ENCODE measurements at regions not wholly inside any gene's neighbourhood (a gene's known extent, or its start where the extent isn't known, plus 50 kb on each side); places are given as distances from the start of the nearest gene placed in this dataset.

DNA sequence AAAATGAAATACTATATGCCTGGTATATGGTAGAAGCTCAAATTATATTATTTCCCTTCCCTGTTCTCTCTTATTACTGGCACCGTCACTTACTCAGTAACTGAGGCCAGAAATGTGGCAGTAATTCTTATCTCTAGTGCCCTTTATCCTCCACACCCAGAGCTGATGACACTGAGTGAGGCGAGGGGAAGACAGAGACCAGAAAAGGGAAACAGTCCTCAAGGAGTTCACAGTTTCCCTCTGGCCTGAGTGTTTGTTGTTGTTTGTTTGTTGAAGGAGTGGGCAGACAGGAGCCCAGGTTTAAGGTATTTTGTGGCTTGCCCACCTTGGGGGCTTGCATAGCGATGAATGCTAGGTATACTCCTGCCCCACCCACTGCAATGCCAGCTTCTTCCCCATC lies 101.5 kb upstream of the FNDC3A start:
- Histone ChIP-seq H3K79me2 (replicated peaks; ENCODE audit: insufficient read depth) (no peaks in the 10 kb centered on the region), H3K9me2 (ENCODE audit: insufficient read depth) (no peaks in the 10 kb centered on the region), H2AFZ (no peak overlapping the region), H4K20me1 (replicated peaks; ENCODE audit: insufficient read depth) (no peaks in the 10 kb centered on the region), H3K4me2 (peak overlapping the region; percentile 72), H3K27ac (ENCODE audit: low read depth) (no peak overlapping the region), H3F3A (replicated peaks; ENCODE audit: low read depth) (peaks cover 6% of the 10 kb centered on the region; the same call in 1 of the 2 replicates), H3K4me1 (ENCODE audit: insufficient read depth) (peaks cover 43% of the 10 kb centered on the region), H3K4me3 (peak overlapping the region; percentile 43; the same call in 1 of the 2 replicates), H3K36me3 (ENCODE audit: insufficient read depth) (no peaks in the 10 kb centered on the region), H3K27me3 (ENCODE audit: insufficient read depth) (peaks cover 37% of the 10 kb centered on the region)
- Mint-ChIP-seq H3K27me3 (ENCODE audit: insufficient read depth, low read depth, poor library complexity) (peaks cover 24% of the 10 kb centered on the region), H3K27ac (no peak overlapping the region), H3K4me3 (no peak overlapping the region), H3K9me3 (no peaks in the 10 kb centered on the region), H3K4me1 (peaks cover 37% of the 10 kb centered on the region), H3K36me3 (ENCODE audit: low read depth) (no peaks in the 10 kb centered on the region)
- DNase-seq (ENCODE audit: low spot score) = no peak
- TF ChIP-seq, protein P1, sequence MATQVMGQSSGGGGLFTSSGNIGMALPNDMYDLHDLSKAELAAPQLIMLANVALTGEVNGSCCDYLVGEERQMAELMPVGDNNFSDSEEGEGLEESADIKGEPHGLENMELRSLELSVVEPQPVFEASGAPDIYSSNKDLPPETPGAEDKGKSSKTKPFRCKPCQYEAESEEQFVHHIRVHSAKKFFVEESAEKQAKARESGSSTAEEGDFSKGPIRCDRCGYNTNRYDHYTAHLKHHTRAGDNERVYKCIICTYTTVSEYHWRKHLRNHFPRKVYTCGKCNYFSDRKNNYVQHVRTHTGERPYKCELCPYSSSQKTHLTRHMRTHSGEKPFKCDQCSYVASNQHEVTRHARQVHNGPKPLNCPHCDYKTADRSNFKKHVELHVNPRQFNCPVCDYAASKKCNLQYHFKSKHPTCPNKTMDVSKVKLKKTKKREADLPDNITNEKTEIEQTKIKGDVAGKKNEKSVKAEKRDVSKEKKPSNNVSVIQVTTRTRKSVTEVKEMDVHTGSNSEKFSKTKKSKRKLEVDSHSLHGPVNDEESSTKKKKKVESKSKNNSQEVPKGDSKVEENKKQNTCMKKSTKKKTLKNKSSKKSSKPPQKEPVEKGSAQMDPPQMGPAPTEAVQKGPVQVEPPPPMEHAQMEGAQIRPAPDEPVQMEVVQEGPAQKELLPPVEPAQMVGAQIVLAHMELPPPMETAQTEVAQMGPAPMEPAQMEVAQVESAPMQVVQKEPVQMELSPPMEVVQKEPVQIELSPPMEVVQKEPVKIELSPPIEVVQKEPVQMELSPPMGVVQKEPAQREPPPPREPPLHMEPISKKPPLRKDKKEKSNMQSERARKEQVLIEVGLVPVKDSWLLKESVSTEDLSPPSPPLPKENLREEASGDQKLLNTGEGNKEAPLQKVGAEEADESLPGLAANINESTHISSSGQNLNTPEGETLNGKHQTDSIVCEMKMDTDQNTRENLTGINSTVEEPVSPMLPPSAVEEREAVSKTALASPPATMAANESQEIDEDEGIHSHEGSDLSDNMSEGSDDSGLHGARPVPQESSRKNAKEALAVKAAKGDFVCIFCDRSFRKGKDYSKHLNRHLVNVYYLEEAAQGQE (IDR thresholded peaks at IDR 0.05; ENCODE audit: unreplicated experiment) = no peak
- TF ChIP-seq ZNF114 (CRISPR knock-in tag; IDR thresholded peaks at IDR 0.05) (no peak), CTCF (conservative IDR thresholded peaks at IDR 0.05; ENCODE audit: low read depth in 2 of 2) (no peak), POLR2AphosphoS5 (IDR thresholded peaks at IDR 0.05; ENCODE audit: low read depth) (no peak), ZNF331 (CRISPR knock-in tag; IDR thresholded peaks at IDR 0.05; ENCODE audit: low read depth) (no peak), ZNF462 (CRISPR knock-in tag; IDR thresholded peaks at IDR 0.05) (no peak)
- no peak for ATAC-seq
